GM21786 (cell line): ENCODE measurements at regions not wholly inside any gene's neighbourhood (a gene's known extent, or its start where the extent isn't known, plus 50 kb on each side); places are given as distances from the start of the nearest gene placed in this dataset.
"Not testable (repeated sequence)": the region's sequence is repeated elsewhere in the genome, so short reads cannot be mapped to it uniquely, and the experiment has no call there.

Source experiments
- ATAC-seq: cut with Tn5 transposase; IDR thresholded peaks from one replicate; pipeline ENCODE4 v1.9.1; 2021; ENCODE audit not compliant: unreplicated experiment

DNA sequence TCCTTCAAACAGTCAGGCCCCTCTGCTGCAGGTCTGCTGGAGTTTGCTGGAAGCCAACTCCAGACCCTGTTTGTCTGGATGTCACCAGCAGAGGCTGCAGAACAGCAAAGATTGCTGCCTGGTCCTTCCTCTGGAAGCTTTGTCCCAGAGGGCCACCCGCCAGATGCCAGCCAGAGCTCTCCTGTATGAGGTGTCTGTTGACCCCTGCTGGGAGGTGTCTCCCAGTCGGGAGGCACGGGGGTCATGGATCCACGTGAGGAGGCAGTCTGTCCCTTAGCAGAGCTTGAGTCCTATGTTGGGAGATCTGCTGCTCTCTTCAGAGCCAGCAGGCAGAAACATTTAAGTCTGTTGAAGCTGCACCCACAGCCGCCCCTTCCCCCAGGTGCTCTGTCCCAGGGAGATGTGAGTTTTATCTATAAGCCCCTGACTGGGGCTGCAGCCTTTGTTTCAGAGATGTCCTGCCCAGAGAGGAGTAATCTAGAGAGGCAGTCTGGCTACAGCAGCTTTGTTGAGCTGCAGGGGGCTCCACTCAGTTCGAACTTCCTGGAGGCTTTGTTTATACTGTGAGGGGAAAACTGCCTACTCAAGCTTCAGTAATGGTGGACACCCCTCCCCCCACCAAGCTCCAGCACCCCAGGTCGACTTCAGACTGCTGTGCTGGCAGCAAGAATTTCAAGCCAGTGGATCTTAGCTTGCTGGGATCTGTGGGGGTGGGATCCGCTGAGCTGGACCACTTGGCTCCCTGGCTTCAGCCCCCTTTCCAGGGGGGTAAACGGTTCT, 72.1 kb downstream of the OGFRL1 start:
- ATAC-seq: not testable (repeated sequence)

DNA sequence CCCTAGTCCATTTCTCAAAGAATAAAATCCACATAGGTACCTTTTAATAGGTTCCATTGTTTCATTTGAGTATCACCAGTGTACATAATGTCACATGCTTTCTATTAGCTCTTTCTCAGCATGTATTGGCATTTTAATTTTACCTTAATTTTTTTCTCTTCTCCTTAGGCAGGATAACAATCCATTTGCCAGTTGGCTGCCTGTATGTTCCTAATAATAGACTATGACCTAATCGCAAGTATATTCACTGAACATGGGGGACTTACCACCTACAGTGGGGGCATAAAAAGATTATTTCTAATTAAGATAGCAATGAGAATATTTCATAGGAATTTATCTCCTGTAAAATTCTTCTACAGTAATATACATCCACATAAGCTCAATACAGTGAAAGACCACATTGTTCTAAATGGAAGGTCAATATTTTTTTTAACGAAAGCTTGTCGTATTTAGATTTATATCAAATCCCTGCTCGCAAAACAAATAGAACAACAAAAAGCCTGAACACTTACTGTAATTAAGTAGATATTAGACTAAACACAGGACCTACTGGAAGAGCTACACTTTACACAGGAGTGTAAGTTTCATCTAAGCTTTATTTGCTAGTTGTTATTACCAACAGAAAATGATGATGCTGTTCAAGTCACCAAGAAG, 76.4 kb downstream of the OGFRL1 start:
- ATAC-seq: no peak

DNA sequence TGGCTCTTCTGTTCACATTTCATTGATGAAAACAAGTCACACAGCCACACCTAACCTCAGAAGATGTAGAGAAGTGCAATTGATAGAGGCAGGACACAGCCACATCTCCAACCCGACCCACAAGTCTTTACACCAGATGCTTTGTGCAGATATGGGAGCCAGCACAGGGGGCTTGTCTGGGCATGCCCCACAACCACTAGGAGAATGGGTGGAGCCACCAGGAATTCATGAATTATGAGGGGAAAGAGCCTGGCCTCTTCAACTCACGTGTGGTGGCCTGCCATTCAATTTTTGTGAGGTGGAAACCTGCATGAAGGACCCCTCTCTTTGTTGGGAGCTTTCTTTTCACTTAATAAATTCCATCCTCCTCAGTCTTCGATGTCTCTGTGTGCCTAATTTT, 79.1 kb downstream of the OGFRL1 start:
- no peak for ATAC-seq

DNA sequence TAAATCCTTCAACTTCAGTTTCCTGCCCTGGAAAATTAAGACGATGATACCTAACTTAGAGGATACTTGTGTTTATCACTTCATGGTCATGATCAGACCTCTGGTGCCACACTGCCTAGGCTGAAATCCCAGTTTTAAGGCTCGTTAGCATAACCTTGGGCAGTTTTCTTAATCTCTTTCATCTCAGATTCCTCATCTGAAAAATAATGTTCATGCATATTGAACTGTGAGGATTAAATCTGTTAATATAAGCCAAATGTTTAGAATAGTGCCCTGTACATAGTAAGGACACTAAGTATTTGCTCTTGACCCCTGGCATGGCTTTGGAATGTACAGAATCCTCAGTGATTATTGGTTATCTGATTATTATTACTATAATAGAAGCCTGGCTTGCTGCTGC, 79.7 kb downstream of the OGFRL1 start:
- no peak for ATAC-seq

DNA sequence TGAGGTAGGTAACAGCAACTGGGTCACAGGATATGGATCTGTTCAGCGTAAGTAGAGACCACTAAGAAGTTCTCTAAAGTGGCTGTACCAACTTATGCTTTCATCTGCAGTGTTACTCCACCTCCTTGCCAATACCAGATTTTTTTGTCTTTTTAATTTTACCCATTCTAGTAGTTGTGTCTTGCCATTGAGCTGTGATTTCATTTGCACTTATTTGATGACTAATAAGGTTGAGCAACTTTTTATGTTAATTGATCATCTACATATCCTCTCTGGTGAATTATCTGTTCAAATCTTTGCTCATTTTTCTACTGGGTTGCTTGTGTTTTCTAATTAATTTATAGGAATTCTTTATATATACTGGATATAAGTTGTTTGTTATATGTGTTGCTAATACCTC, 82.9 kb downstream of the OGFRL1 start:
- ATAC-seq: no peak

DNA sequence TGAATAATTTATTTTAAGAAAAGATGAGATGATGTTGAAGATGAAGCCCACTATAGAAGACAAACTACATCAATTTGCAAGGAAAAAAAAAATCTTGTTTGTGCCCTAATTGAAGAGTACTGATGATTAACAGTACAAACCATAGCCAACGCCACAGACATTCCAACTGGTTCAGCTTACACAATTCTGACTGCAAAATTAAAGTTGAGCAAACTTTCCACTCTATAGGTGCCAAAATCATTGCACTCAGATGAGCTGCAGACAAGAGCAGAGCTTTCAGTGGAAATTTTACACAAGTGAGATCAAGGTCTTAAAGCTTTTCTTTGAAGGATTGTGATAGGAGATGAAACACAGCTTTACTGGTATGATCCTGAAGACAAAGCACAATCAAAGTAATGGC, 85.3 kb downstream of the OGFRL1 start:
- no peak for ATAC-seq

DNA sequence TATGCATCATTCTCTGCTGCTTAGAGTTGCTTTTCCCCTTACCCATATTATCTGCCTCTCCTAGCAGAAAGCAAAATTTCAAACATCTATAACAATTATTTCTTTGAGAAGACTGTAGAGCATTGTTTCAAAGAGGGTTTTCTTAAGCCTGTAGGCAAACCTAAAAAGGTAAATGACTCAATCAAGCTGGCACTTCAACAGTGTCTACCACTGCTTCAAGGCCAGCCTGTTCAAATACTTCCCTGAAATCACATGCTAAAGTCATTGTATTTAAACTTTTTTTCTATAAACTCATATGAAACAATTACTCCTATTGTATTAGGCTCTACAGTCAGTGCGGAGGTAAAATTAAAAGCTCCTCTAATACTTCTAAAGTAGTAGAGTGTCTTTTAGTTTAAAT, 87.1 kb downstream of the OGFRL1 start:
- ATAC-seq: no peak

DNA sequence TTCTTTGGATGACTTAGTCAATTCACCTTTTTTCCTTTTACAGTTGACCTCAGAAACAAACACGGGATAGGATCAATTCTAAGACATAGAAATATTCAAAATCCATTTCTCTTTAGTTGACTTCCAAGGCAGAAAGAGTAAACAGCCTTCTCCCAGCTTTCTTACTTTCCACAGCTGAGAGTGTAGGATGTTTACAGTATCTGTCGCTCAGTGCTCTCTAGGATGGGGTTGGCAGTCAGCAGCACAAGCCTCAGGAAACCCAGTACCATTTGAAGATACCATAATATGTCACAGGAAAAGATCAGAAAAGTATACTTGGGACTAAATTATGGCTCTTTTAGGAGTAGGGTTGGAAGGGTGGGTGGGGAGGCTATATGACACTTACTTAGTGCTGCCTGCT, 88.2 kb downstream of the OGFRL1 start:
- no peak for ATAC-seq

DNA sequence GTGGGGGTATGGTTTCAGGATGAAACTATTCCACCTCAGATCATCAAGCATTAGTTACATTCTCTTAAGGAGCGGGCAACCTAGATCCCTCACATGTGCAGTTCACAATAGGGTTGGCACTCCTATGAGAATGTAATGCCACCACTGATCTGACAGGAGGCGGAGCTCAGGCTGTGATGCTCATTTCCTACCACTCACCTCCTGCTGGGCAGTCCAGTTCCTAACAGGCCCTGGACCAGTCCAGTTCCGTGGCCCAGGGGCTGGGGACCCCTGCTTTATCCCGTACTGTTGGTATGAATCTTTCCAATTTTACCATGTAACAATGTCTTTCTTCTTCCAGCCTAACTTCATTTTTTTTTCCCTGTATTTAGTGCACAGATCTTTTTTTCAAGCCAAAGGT, 94.9 kb downstream of the OGFRL1 start:
- ATAC-seq: no peak

DNA sequence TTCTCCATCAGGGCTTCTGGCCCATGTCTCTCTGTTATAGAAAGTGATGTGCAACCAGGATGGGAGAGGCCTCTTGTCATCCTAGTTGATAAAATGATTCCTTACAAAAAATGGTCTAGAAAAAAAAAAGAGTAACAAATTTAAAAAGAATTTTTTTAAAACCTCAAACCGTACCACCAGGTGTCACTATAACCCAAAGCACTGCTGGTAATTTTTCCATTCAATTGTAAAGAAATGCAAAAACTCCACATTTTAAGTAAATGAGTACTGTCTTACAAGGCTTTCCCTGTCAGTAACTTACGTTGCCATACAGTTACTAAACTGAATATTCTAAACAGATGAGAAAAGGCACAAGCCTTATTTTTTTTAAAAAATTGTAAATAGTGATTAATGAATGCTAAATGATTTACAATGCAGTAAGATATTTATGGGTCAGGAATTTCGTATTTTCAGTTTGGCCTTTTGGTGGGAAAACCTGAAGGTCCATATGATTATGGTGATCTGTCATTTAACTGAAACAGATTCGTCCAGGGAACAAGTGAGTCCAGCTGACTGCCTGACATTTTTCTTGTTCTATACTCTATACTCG, 95.4 kb downstream of the OGFRL1 start:
- ATAC-seq: no peak

DNA sequence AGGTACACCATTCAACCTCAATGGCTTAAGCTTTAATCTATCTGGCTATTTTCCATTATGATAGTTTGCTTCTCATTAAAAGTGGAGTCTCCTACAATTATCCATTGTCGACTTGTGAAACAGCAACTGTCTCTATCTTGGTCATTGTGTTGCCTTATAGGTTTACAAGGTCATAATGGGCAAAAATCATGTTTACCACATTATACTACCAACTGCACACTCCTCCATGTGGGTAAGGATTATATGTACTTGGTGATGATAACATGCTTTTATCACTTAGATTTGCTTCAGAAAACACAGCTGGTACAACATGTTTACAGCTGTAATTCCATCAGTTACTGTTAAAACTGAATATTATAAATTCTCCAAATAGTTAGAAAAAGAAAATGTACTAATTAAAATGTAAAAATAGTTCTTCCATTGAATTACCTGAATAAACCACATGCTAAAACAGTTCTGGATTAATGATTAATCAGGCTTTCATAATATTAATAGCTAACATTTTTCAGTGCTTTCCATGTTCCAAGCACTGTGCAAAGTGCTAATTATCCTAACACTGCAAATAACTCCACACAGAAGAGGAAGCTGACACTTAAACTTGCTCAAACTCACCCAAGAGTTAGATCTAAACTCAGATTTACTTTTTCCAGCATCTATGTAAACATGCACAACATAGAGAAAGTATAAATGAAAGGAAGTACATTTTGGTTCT, 96.7 kb downstream of the OGFRL1 start:
- no peak for ATAC-seq

DNA sequence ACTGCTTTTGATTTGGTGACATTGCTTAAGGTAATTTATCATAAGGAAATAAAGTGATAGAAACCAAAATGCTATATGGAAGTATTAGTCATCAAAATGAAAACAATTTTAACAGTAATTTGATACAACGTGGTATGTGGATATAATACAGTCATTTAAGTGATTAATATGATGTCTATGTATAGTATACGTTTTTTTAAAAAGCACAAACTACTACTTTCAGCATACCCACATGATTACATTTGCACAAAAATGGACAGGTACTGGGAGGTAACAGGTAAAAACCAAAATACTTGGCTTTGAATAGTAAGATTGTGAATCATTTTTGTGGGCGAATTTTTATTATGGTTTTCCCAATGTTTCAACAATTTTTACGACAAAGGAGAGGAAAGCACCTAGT, 97.6 kb downstream of the OGFRL1 start:
- no peak for ATAC-seq

DNA sequence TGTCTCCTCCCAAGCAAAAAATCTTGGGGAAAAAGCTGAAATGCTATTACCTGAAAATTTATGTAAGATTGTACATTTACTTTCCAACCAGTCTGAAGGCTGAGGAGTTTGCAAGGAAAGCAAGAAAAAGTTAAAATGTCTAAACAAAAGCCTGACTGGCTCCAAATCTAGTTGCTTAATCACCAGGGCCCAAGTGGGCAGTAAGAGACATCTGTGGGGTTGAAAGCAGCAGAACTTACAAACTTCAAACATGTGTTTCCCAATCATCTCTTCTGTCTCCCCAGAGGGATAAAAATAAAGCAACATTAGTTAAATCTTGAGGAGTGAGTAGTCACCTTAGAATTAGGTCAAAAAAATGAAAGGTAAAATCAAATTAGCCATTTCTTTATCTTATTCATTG, 98.6 kb downstream of the OGFRL1 start:
- no peak for ATAC-seq

DNA sequence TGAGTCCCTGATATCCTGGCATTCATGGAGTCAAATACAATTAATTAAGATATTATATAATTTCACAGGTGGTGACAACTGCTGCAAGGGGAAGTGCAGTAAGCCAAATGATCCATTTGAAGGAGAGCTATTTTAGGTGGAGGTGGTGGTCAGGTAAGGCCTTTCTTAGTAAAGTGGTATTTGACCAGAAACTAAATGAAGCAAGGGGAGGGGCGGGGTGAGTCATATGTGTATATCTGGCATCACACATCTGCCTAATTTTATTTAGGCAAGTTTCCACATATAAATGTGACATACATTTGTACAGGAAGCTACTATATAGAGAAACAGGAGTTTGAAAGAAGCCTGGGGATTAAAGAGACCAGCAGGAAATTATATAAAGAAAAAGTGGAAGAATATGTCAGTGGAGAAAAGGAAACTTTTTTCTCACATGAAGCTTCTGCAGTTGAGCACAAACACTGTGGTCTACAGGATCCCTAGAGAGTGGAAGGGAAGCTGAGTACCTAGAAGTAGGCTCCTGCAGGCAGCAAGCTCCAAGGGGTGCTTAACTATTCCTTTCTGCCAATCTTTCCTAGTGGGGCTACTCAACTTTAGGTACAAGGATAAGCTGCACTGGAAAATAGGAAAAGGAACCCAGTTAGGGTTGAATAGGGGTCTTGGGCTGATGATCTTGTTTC, 99.6 kb downstream of the OGFRL1 start:
- no peak for ATAC-seq

DNA sequence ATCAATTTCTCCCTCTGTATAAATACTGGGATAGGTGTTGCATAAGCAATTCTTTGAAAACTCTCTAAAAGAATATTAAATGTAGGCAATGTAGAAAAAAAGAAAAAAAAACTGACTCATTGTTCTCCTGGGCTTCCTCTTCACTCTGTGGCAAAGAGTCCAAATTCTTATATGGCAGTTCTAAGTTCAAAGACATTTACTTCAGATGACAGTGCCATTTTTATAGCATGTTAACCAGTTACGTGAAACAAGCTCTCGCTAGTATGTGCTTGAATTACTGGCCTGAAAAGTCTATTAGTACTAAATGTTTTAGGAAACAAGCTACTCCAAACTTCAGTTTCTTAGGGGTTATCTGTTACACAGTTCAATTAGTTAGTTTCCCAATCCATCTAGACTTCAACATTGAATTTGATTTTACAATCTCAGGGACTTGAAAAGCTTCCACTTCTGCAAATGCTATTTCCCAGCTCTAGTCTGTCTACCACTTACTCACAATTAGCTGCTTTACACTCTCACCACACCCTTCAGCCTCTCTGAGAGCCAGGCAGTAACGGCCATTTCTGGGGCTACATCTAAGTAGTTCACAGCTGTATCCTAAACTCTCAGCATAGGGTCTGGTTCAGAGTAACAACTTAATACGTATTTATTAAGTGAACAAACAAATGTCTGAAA, 100.4 kb downstream of the OGFRL1 start:
- no peak for ATAC-seq

DNA sequence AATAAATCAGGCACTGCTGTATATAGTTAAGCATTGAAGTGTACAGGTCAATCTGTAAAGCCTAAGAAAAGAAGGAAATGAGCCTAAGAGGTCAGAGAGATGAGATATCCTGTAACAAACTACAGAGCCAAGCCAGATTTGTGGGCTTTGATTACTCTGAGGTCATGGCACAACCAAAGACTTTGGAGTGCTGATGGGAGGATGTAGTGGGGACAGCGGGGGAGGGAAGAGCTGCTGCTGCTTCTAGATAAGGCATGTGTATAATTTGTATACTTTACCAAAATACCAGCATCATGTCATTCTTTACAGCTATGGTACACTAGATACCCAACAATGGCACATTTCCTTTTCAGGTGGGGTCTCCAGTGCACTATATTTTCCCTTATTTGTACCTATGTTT, 102.5 kb downstream of the OGFRL1 start:
- no peak for ATAC-seq

DNA sequence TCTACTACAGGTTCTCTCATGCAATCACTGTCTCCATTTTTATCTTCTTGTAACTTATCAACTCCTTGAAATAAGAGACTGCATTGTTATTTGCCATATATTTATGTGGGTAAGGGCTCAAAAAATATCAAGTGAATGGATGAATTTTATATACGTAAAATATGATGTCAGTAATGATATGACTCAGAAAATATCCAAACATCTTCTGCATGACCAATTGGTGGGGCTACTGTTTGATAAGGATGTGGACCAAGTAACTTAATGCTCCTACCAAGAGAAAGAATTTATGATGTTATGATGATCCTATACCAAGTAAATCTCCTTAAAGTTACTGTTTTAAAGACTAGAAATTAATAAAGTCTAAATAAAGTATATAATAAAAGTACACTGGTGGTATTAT, 103.7 kb downstream of the OGFRL1 start:
- no peak for ATAC-seq

DNA sequence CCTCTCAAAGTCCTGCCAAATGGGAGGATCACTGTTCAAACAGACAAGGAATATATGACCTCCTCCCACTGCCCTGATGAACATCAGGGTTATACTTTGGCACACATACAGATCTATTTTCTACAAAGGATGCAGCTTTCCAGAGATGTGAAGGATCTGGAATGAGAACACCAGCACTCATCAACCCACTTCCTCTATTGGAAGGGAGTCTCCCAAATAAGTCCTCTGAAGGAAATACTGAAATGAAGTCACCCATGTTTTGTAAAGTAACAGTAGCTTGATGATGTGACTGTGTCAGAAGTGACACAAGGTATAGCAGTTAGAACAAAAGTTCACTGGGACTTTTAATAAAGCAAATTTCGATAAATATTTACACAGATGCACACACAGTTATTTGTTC, 104.9 kb downstream of the OGFRL1 start:
- no peak for ATAC-seq

DNA sequence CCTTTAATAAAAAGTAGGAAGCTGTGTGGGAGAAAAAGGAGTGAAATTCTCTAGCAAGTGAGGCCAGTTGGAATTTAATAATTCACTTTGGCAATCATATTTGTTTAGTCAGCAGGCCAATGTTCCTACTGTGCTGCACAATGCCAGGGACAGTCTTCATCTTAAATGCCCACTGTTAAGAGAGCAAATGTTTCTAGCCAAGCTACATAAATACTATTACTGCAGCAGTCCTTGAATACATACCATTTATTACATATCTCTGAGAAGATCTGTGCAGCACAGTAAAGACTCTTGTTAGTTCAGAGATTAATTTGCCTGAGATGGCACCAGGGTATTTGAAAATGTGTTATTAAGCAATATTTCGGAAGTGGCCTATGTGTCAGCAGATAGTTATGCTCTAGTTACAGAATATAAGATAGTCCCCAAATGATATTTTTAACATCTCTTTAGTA, 105.4 kb downstream of the OGFRL1 start:
- no peak for ATAC-seq

DNA sequence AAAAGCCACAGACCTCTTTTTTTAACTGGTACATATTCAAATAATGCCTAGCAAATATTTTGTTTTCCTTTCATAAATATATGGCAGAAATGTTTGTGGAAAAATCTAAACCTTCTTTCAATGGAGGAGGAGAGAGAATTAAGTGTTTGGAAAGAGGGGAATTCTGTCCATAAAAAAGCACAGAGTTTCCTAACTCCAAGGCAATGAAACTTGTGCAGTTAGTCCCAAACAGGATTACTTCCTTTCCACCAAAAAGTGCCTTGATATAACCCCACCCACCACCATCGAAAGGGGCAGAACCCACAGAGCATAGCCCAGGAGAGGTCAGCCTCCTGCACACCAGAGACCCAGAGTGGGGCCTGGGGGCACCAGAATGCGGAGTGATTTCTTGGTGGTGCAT, 106.3 kb downstream of the OGFRL1 start:
- no peak for ATAC-seq
